ENCODE measurements at regions not wholly inside any gene's neighbourhood (a gene's known extent, or its start where the extent isn't known, plus 50 kb on each side); places are given as distances from the start of the nearest gene placed in this dataset.

- Histone ChIP-seq H3K36me3 (replicated peaks; ENCODE audit: insufficient read depth, low read length) (no peaks in the 10 kb centered on the region), H3K27me3 (replicated peaks; ENCODE audit: insufficient read depth, low read length) (no peaks in the 10 kb centered on the region), H3K27ac (ENCODE audit: low read length) (no peak overlapping the region), H3K9me2 (replicated peaks; ENCODE audit: insufficient read depth, low read length) (no peaks in the 10 kb centered on the region), H3K4me1 (ENCODE audit: low read length) (no peaks in the 10 kb centered on the region), H3K9me3 (replicated peaks; ENCODE audit: insufficient read depth, low read length) (no peaks in the 10 kb centered on the region), H4K20me1 (ENCODE audit: insufficient read depth, low read length) (no peaks in the 10 kb centered on the region), H3K9ac (ENCODE audit: low read length) (no peak overlapping the region), H3K4me2 (ENCODE audit: low read depth, low read length) (no peak overlapping the region), H3K4me3 (ENCODE audit: low read length) (no peak overlapping the region), H2AFZ (ENCODE audit: low read length) (no peak overlapping the region), H3F3A (ENCODE audit: insufficient read depth, low read length) (no peaks in the 10 kb centered on the region), H3K79me2 (ENCODE audit: low read length) (no peaks in the 10 kb centered on the region)
- TF ChIP-seq EZH2 (optimal IDR thresholded peaks at IDR 0.05; ENCODE audit: low read depth, low read length): no peak
- TF ChIP-seq EZH2phosphoT487 (IDR thresholded peaks at IDR 0.05; ENCODE audit: low read length): no peak
- TF ChIP-seq, protein P1, sequence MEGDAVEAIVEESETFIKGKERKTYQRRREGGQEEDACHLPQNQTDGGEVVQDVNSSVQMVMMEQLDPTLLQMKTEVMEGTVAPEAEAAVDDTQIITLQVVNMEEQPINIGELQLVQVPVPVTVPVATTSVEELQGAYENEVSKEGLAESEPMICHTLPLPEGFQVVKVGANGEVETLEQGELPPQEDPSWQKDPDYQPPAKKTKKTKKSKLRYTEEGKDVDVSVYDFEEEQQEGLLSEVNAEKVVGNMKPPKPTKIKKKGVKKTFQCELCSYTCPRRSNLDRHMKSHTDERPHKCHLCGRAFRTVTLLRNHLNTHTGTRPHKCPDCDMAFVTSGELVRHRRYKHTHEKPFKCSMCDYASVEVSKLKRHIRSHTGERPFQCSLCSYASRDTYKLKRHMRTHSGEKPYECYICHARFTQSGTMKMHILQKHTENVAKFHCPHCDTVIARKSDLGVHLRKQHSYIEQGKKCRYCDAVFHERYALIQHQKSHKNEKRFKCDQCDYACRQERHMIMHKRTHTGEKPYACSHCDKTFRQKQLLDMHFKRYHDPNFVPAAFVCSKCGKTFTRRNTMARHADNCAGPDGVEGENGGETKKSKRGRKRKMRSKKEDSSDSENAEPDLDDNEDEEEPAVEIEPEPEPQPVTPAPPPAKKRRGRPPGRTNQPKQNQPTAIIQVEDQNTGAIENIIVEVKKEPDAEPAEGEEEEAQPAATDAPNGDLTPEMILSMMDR (IDR thresholded peaks at IDR 0.05; ENCODE audit: low read length): no peak
- DNase-seq: no peak
Observed at GRCh38 chr18:1539276-1539675, 634.6 kb downstream of the ADCYAP1 start.

- H2AFZ ChIP-seq (ENCODE audit: low read length): no peak overlapping the region
- H3K27me3 ChIP-seq (replicated peaks; ENCODE audit: insufficient read depth, low read length): no peaks in the 10 kb centered on the region
- no peaks in the 10 kb centered on the region for H3K79me2 ChIP-seq (ENCODE audit: low read length)
- H3K27ac ChIP-seq (ENCODE audit: low read length): no peak overlapping the region
- H3K9me3 ChIP-seq (replicated peaks; ENCODE audit: insufficient read depth, low read length): no peaks in the 10 kb centered on the region
- no peaks in the 10 kb centered on the region for H3K4me1 ChIP-seq (ENCODE audit: low read length)
- TF ChIP-seq EZH2 (optimal IDR thresholded peaks at IDR 0.05; ENCODE audit: low read depth, low read length): no peak
- no peak for TF ChIP-seq EZH2phosphoT487 (IDR thresholded peaks at IDR 0.05; ENCODE audit: low read length)
- TF ChIP-seq, protein P1 (IDR thresholded peaks at IDR 0.05; ENCODE audit: low read length): no peak
- H3K4me3 ChIP-seq (ENCODE audit: low read length): no peak overlapping the region
- no peak for DNase-seq
- no peak overlapping the region for H3K4me2 ChIP-seq (ENCODE audit: low read depth, low read length)
- H4K20me1 ChIP-seq (ENCODE audit: insufficient read depth, low read length): no peaks in the 10 kb centered on the region
- no peaks in the 10 kb centered on the region for H3F3A ChIP-seq (ENCODE audit: insufficient read depth, low read length)
- no peaks in the 10 kb centered on the region for H3K36me3 ChIP-seq (replicated peaks; ENCODE audit: insufficient read depth, low read length)
- H3K9ac ChIP-seq (ENCODE audit: low read length): no peak overlapping the region
- H3K9me2 ChIP-seq (replicated peaks; ENCODE audit: insufficient read depth, low read length): no peaks in the 10 kb centered on the region
Observed at GRCh38 chr18:1541478-1541877, 636.8 kb downstream of the ADCYAP1 start.

GRCh38 chr18:1542230-1542774, 637.6 kb downstream of the ADCYAP1 start:
- H2AFZ ChIP-seq (ENCODE audit: low read length): no peak overlapping the region
- no peaks in the 10 kb centered on the region for H3K9me2 ChIP-seq (replicated peaks; ENCODE audit: insufficient read depth, low read length)
- no peaks in the 10 kb centered on the region for H3F3A ChIP-seq (ENCODE audit: insufficient read depth, low read length)
- H3K36me3 ChIP-seq (replicated peaks; ENCODE audit: insufficient read depth, low read length): no peaks in the 10 kb centered on the region
- H3K27ac ChIP-seq (ENCODE audit: low read length): no peak overlapping the region
- no peaks in the 10 kb centered on the region for H3K4me1 ChIP-seq (ENCODE audit: low read length)
- TF ChIP-seq EZH2phosphoT487 (IDR thresholded peaks at IDR 0.05; ENCODE audit: low read length) (no peak), EZH2 (optimal IDR thresholded peaks at IDR 0.05; ENCODE audit: low read depth, low read length) (no peak)
- TF ChIP-seq, protein P1 (IDR thresholded peaks at IDR 0.05; ENCODE audit: low read length): no peak
- no peaks in the 10 kb centered on the region for H3K9me3 ChIP-seq (replicated peaks; ENCODE audit: insufficient read depth, low read length)
- H3K9ac ChIP-seq (ENCODE audit: low read length): no peak overlapping the region
- no peak overlapping the region for H3K4me2 ChIP-seq (ENCODE audit: low read depth, low read length)
- H3K79me2 ChIP-seq (ENCODE audit: low read length): no peaks in the 10 kb centered on the region
- no peaks in the 10 kb centered on the region for H3K27me3 ChIP-seq (replicated peaks; ENCODE audit: insufficient read depth, low read length)
- DNase-seq: no peak
- H3K4me3 ChIP-seq (ENCODE audit: low read length): no peak overlapping the region
- H4K20me1 ChIP-seq (ENCODE audit: insufficient read depth, low read length): no peaks in the 10 kb centered on the region
